ENCODE measurements at regions not wholly inside any gene's neighbourhood (a gene's known extent, or its start where the extent isn't known, plus 50 kb on each side); places are given as distances from the start of the nearest gene placed in this dataset.

GRCh38 chr13:34864671-34865070, 77.4 kb upstream of the NBEA start:
- no peak for DNase-seq

- DNase-seq, result no peak
Measured at GRCh38 chr13:34867590-34867989, 74.5 kb upstream of the NBEA start.

- no peak for DNase-seq
Measured at GRCh38 chr13:34868733-34869132, 73.3 kb upstream of the NBEA start.

- no peak for DNase-seq
Measured at GRCh38 chr13:34869696-34870095, 72.4 kb upstream of the NBEA start.

- DNase-seq, result no peak
Measured at GRCh38 chr13:34878329-34878728, 63.7 kb upstream of the NBEA start.

GRCh38 chr13:34879851-34880250, 62.2 kb upstream of the NBEA start:
- no peak for DNase-seq

- no peak for DNase-seq
Measured at GRCh38 chr13:34881494-34881893, 60.6 kb upstream of the NBEA start.

GRCh38 chr13:34883396-34883795, 58.7 kb upstream of the NBEA start:
- DNase-seq, result no peak

- no peak for DNase-seq
Measured at GRCh38 chr13:34884366-34884765, 57.7 kb upstream of the NBEA start.

GRCh38 chr13:34886121-34886875, 55.8 kb upstream of the NBEA start:
- no peak for DNase-seq

- no peak for DNase-seq
Measured at GRCh38 chr13:34886987-34887386, 55.1 kb upstream of the NBEA start.
